Activated T-cell treated with anti-CD3 and anti-CD28 coated beads, Interleukin-2, amount 50 U/mL, for 72 hours (primary cell): ENCODE measurements at regions not wholly inside any gene's neighbourhood (a gene's known extent, or its start where the extent isn't known, plus 50 kb on each side); places are given as distances from the start of the nearest gene placed in this dataset.
A peak's percentile ranks its signal among the peaks of the same experiment; 100 is the strongest.

ENCODE experiments used
- ATAC-seq, 2 donors: fragments of 150-1000 bp; cut with Tn5 transposase; replicated peaks in 1 of 2; 2 replicates each; pipeline ENCODE4 v1.10.0; 2021; ENCODE audit warnings: moderate library complexity in 2 of 2, mild to moderate bottlenecking in 1 of 2
- DNase-seq, 2 donors: peaks; one replicate each; pipeline ENCODE4 v3.0.0; 2021 to 2022; ENCODE audit warnings: mixed read lengths in 1 of 2
- H3K27ac Mint-ChIP-seq: one replicate; pipeline ENCODE4 v1.8.0; 2022; ENCODE audit warnings: mild to moderate bottlenecking, moderate library complexity, mixed read lengths
- H3K27me3 Mint-ChIP-seq: one replicate; pipeline ENCODE4 v1.8.0; 2022; ENCODE audit warnings: low read depth, mixed read lengths
- H3K36me3 Mint-ChIP-seq, 2 donors: one replicate each; pipeline ENCODE4 v1.8.0; 2022; ENCODE audit warnings: mixed read lengths in 2 of 2, mild to moderate bottlenecking in 1 of 2; ENCODE audit not compliant: insufficient read depth in 2 of 2
- H3K4me1 Mint-ChIP-seq: one replicate; pipeline ENCODE4 v1.8.0; 2022; ENCODE audit warnings: low read depth, mixed read lengths
- H3K4me3 Mint-ChIP-seq, 2 donors: one replicate each; pipeline ENCODE4 v1.8.0; 2022; ENCODE audit warnings: mild to moderate bottlenecking in 2 of 2, mixed read lengths in 2 of 2, moderate library complexity in 2 of 2
- H3K9me3 Mint-ChIP-seq, 2 donors: one replicate each; pipeline ENCODE4 v1.8.0; 2022; ENCODE audit warnings: mixed read lengths in 2 of 2

GRCh38 chr1:219538886-219539285 lies 74.0 kb downstream of the ZC3H11B start:
- no peak for DNase-seq
- H3K27me3 Mint-ChIP-seq: no peaks in the 10 kb centered on the region
- no peak overlapping the region for H3K4me3 Mint-ChIP-seq
- H3K36me3 Mint-ChIP-seq: no peaks in the 10 kb centered on the region
- H3K27ac Mint-ChIP-seq: no peak overlapping the region
- ATAC-seq: no peak
- no peaks in the 10 kb centered on the region for H3K4me1 Mint-ChIP-seq
- no peaks in the 10 kb centered on the region for H3K9me3 Mint-ChIP-seq

GRCh38 chr1:219537223-219537631 lies 75.7 kb downstream of the ZC3H11B start:
- Mint-ChIP-seq H3K27ac (no peak overlapping the region), H3K36me3 (peaks cover 0 to 2% of the 10 kb centered on the region in 2 donors), H3K9me3 (peaks cover 0 to 3% of the 10 kb centered on the region in 2 donors), H3K27me3 (no peaks in the 10 kb centered on the region), H3K4me3 (no peak overlapping the region), H3K4me1 (no peaks in the 10 kb centered on the region)
- ATAC-seq (peak in 1 of 2 donors; percentile 35), DNase-seq (no peak)

- Mint-ChIP-seq H3K4me3 (no peak overlapping the region), H3K27ac (no peak overlapping the region), H3K36me3 (peaks cover 0 to 2% of the 10 kb centered on the region in 2 donors), H3K27me3 (no peaks in the 10 kb centered on the region), H3K9me3 (peaks cover 0 to 3% of the 10 kb centered on the region in 2 donors), H3K4me1 (no peaks in the 10 kb centered on the region)
- DNase-seq (no peak), ATAC-seq (peak in 1 of 2 donors; percentile 85)
These were observed 76.9 kb downstream of the ZC3H11B start for GRCh38 chr1:219536038-219536437.

- no peak for ATAC-seq
- Mint-ChIP-seq H3K27me3 (no peaks in the 10 kb centered on the region), H3K36me3 (peaks cover 0 to 2% of the 10 kb centered on the region in 2 donors), H3K4me3 (no peak overlapping the region), H3K4me1 (no peaks in the 10 kb centered on the region), H3K27ac (no peak overlapping the region), H3K9me3 (peaks cover 0 to 3% of the 10 kb centered on the region in 2 donors)
- DNase-seq: no peak
These were observed 77.9 kb downstream of the ZC3H11B start for GRCh38 chr1:219534991-219535390.

GRCh38 chr1:219533280-219533679 lies 79.6 kb downstream of the ZC3H11B start:
- no peaks in the 10 kb centered on the region for H3K4me1 Mint-ChIP-seq
- no peak for ATAC-seq

GRCh38 chr1:219529116-219529515 lies 83.8 kb downstream of the ZC3H11B start:
- no peaks in the 10 kb centered on the region for H3K4me1 Mint-ChIP-seq
- no peak overlapping the region for H3K4me3 Mint-ChIP-seq
- DNase-seq (no peak), ATAC-seq (no peak)
- H3K27ac Mint-ChIP-seq: no peak overlapping the region
- H3K27me3 Mint-ChIP-seq: no peaks in the 10 kb centered on the region
- peaks cover 0 to 3% of the 10 kb centered on the region in 2 donors for H3K9me3 Mint-ChIP-seq
- peaks cover 0 to 2% of the 10 kb centered on the region in 2 donors for H3K36me3 Mint-ChIP-seq

More at GRCh38 chr1:219533280-219533679, 79.6 kb downstream of the ZC3H11B start:
- no peak overlapping the region for H3K27ac Mint-ChIP-seq
- peaks cover 0 to 2% of the 10 kb centered on the region in 2 donors for H3K36me3 Mint-ChIP-seq
- no peak overlapping the region for H3K4me3 Mint-ChIP-seq
- DNase-seq: no peak
- no peaks in the 10 kb centered on the region for H3K27me3 Mint-ChIP-seq
- H3K9me3 Mint-ChIP-seq: peaks cover 0 to 3% of the 10 kb centered on the region in 2 donors

- H3K36me3 Mint-ChIP-seq: peaks cover 0 to 2% of the 10 kb centered on the region in 2 donors
- no peak overlapping the region for H3K4me3 Mint-ChIP-seq
- H3K27ac Mint-ChIP-seq: no peak overlapping the region
- H3K27me3 Mint-ChIP-seq: no peaks in the 10 kb centered on the region
- DNase-seq (no peak), ATAC-seq (no peak)
- H3K9me3 Mint-ChIP-seq: peaks cover 0 to 3% of the 10 kb centered on the region in 2 donors
- no peaks in the 10 kb centered on the region for H3K4me1 Mint-ChIP-seq
These were observed 84.3 kb downstream of the ZC3H11B start for GRCh38 chr1:219528633-219529032.

- ATAC-seq (no peak), DNase-seq (no peak)
- Mint-ChIP-seq H3K36me3 (peaks cover 0 to 2% of the 10 kb centered on the region in 2 donors), H3K4me3 (no peak overlapping the region), H3K9me3 (peaks cover 0 to 3% of the 10 kb centered on the region in 2 donors), H3K27ac (no peak overlapping the region), H3K27me3 (no peaks in the 10 kb centered on the region), H3K4me1 (no peaks in the 10 kb centered on the region)
These were observed 84.9 kb downstream of the ZC3H11B start for GRCh38 chr1:219527994-219528393.

GRCh38 chr1:219526074-219526473 lies 86.8 kb downstream of the ZC3H11B start:
- Mint-ChIP-seq H3K27me3 (no peaks in the 10 kb centered on the region), H3K4me1 (no peaks in the 10 kb centered on the region)
- no peak for ATAC-seq

GRCh38 chr1:219523411-219523810 lies 89.5 kb downstream of the ZC3H11B start:
- no peaks in the 10 kb centered on the region for H3K4me1 Mint-ChIP-seq
- H3K27ac Mint-ChIP-seq: no peak overlapping the region
- peaks cover 7% of the 10 kb centered on the region for H3K27me3 Mint-ChIP-seq
- no peak overlapping the region for H3K4me3 Mint-ChIP-seq
- no peak for DNase-seq
- H3K9me3 Mint-ChIP-seq: peaks cover 0 to 3% of the 10 kb centered on the region in 2 donors
- ATAC-seq: no peak
- no peaks in the 10 kb centered on the region for H3K36me3 Mint-ChIP-seq

More at GRCh38 chr1:219526074-219526473, 86.8 kb downstream of the ZC3H11B start:
- Mint-ChIP-seq H3K4me3 (no peak overlapping the region), H3K9me3 (no peaks in the 10 kb centered on the region), H3K27ac (no peak overlapping the region), H3K36me3 (no peaks in the 10 kb centered on the region)
- no peak for DNase-seq

GRCh38 chr1:219521325-219521724 lies 91.6 kb downstream of the ZC3H11B start:
- no peak overlapping the region for H3K4me3 Mint-ChIP-seq
- no peak overlapping the region for H3K27ac Mint-ChIP-seq
- no peak for DNase-seq
- H3K27me3 Mint-ChIP-seq: peaks cover 7% of the 10 kb centered on the region
- peaks cover 0 to 3% of the 10 kb centered on the region in 2 donors for H3K9me3 Mint-ChIP-seq
- H3K4me1 Mint-ChIP-seq: no peaks in the 10 kb centered on the region
- H3K36me3 Mint-ChIP-seq: no peaks in the 10 kb centered on the region
- ATAC-seq: no peak

GRCh38 chr1:219520241-219520640 lies 92.7 kb downstream of the ZC3H11B start:
- no peak for ATAC-seq

GRCh38 chr1:219518907-219519248 lies 94.0 kb downstream of the ZC3H11B start:
- Mint-ChIP-seq H3K27ac (no peak overlapping the region), H3K27me3 (peaks cover 7% of the 10 kb centered on the region), H3K9me3 (peaks cover 0 to 5% of the 10 kb centered on the region in 2 donors), H3K36me3 (no peaks in the 10 kb centered on the region), H3K4me3 (no peak overlapping the region), H3K4me1 (no peaks in the 10 kb centered on the region)
- no peak for DNase-seq
- ATAC-seq: peak; percentile 5 to 46

More at GRCh38 chr1:219520241-219520640, 92.7 kb downstream of the ZC3H11B start:
- Mint-ChIP-seq H3K36me3 (no peaks in the 10 kb centered on the region), H3K4me3 (no peak overlapping the region), H3K9me3 (peaks cover 0 to 5% of the 10 kb centered on the region in 2 donors), H3K27ac (no peak overlapping the region), H3K27me3 (peaks cover 7% of the 10 kb centered on the region), H3K4me1 (no peaks in the 10 kb centered on the region)
- DNase-seq: no peak

- Mint-ChIP-seq H3K4me1 (no peaks in the 10 kb centered on the region), H3K27me3 (peaks cover 7% of the 10 kb centered on the region), H3K9me3 (peaks cover 0 to 5% of the 10 kb centered on the region in 2 donors), H3K4me3 (no peak overlapping the region), H3K27ac (peak overlapping the region; percentile 26), H3K36me3 (no peaks in the 10 kb centered on the region)
- ATAC-seq: peak; percentile 64 to 95
- peak; percentile 1 to 20 for DNase-seq
These were observed 94.6 kb downstream of the ZC3H11B start for GRCh38 chr1:219518168-219518906.
